HG02852 (cell line): ENCODE measurements at regions not wholly inside any gene's neighbourhood (a gene's known extent, or its start where the extent isn't known, plus 50 kb on each side); places are given as distances from the start of the nearest gene placed in this dataset.
"Not testable (repeated sequence)": the region's sequence is repeated elsewhere in the genome, so short reads cannot be mapped to it uniquely, and the experiment has no call there.

Experiments used
- ATAC-seq: cut with Tn5 transposase; IDR thresholded peaks from one replicate; pipeline ENCODE4 v1.9.1; 2021; ENCODE audit warnings: mild to moderate bottlenecking, moderate library complexity; ENCODE audit not compliant: unreplicated experiment

DNA sequence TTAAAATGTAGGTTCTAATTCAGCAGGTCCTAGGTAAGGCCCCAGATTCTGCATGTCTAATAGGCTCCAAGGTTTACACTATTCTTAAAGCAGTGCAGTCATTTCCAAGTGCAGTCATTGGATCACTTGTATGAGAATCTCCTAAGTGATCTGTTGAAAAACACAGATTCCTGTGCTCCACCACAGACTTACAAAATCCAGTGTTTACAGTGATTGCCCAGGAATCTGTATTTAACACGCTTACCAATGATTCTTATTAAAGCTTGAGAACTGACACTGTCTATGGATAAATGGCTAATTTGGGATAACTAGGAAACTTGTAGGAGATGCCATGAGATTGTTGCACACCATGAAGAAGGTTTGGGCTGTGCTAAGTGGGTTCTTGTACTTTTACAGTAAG, 104.6 kb upstream of the PLEKHG1 start:
- no peak for ATAC-seq

GRCh38 chr6:150496629-150497028, 103.1 kb upstream of the PLEKHG1 start:
- no peak for ATAC-seq

DNA sequence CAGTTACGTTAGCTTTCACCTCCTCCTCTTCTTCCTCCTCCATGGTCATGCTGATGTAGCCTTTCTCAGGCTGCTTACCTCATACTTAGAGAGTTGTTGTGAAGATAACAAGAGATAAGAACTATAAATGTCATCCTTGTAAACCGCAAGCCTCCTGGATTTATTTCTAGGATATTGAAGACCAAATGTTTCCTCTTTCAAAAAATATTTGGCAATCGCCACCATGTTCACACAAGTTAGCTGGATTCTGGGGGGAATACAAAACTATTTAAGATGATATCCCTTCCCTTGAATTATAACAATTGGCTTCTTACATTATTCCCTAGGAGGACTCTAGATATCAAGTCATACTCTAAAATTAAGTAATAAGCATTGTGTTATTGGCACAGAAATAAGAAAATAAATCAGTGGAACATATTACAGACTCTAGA, 99.8 kb upstream of the PLEKHG1 start:
- ATAC-seq = no peak

- ATAC-seq = not testable (repeated sequence)
These were observed 99.1 kb upstream of the PLEKHG1 start for GRCh38 chr6:150500568-150500967.

- ATAC-seq = no peak
These were observed 96.6 kb upstream of the PLEKHG1 start for GRCh38 chr6:150503041-150503440.

- no peak for ATAC-seq
These were observed 95.9 kb upstream of the PLEKHG1 start for GRCh38 chr6:150503586-150504339.

- not testable (repeated sequence) for ATAC-seq
These were observed 92.3 kb upstream of the PLEKHG1 start for GRCh38 chr6:150507361-150507760.

DNA sequence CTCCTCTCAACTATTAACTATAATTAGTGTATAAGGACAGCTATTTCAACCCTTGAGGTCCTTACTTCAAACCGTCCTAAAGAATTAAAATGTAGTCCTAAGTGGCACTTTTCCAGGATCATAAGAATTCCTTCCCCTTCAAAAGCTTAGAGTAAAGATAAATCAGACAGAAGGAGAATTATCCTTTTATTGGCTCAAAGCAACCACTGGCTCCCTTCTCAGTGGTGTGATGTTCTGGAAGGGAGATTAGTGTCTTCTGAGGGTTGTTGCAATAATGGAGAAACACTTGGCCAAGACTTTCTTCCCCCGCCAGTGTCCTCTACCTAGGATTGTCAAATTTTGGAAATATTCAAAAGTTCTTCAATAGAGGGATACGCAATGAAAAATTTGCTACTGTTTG, 89.1 kb upstream of the PLEKHG1 start:
- ATAC-seq = no peak

DNA sequence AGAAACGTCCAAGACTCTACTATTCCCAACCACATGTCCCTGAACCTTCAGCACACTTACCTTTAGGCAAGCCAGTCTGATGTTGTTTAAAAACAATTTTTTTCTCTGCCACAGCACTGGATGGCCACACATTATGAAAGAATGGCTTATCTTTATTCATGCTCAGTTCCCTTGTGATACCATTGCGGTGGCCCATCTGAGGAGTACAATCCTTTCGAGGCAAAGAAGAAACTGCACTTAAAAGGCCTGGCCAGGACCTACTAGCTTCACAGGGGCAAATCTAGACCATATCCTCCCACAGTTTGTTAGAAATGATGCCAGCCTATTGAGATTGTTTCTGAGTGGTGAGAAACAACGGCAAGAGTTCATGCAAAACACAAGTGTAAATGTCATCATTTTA, 88.4 kb upstream of the PLEKHG1 start:
- ATAC-seq = no peak

DNA sequence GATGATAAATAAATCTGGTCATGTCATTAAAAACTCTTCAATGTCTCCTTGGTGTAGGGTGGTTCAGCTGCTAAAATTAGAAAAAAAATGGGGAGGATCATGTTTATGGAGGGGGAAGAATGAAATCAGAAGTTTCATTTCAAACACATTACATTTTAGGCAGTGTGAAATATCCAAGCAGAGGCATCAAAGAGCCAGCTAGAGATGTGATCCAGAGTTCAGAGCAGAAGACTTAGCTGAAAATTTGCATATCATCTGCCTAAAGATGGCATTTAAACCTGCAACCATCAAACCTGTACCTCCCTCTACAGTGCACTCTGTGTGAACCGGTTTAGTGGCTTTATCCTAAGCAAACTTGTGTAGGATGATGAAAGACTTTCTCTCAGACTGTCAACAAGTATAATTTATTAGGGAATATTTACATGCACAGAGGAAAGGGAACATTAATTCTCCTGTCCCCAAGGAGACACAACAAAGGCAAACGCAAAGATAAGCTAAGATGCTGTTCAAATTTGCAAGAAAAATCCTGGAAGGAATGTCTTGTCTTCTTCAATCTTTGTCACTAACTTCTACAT, 84.8 kb upstream of the PLEKHG1 start:
- no peak for ATAC-seq

GRCh38 chr6:150516199-150516598, 83.5 kb upstream of the PLEKHG1 start:
- ATAC-seq = no peak

DNA sequence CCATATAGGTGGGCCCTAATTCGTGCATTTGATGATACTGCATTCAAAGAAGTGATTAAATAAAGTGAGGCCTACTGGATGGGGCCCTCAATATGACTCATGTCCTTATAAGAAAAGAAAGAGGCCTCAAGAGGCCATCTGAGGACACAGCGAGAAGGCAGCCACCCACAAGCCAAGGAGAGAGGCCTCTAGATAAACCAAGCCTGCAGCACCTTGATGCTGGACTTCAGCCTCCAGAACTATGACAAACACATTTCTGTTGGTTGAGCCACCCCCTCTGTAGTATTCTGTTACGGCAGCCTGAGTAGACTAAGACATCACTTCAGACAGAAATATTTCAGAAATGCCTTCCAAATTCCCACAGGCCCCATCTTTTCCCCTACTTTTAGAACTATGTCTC, 82.5 kb upstream of the PLEKHG1 start:
- no peak for ATAC-seq

DNA sequence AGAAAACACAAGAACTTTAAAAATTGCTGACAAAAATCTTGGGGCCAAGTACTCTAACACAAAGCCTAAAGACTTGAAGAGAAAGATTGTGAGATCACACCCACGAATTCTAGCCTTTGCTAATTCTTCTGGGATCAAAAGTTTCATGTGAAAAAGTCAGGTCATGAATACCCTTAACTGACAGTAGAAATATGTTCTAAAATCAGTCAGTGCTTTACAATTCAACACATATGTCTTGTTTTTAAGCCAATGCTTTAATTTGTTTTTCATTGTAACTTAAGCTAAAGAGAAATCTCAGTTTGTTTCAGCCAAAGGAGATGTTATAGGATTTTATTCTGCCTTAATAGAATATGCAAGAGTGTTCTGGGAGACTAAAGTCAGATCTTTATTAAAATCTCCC, 78.2 kb upstream of the PLEKHG1 start:
- ATAC-seq = no peak

- not testable (repeated sequence) for ATAC-seq
These were observed 76.5 kb upstream of the PLEKHG1 start for GRCh38 chr6:150523216-150523615.

DNA sequence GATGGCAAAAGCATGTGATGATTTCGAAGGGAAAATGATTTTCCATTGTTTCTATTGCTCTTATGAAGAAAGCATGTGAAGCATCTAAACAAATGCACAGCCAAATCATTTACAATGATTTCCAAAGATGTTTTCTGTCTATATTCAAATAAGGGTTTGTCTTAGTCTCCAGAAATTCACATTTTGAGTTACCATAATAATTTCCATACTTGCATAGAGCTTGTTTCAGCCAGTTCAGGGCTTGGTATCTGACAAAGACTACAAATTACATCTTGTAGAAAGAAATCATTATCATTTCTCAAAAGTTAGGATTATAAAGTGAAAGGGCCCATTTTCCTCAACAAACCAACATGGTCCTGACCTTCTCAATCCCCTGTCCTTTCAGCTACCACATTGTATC, 74.4 kb upstream of the PLEKHG1 start:
- no peak for ATAC-seq

GRCh38 chr6:150527100-150527499, 72.6 kb upstream of the PLEKHG1 start:
- no peak for ATAC-seq

DNA sequence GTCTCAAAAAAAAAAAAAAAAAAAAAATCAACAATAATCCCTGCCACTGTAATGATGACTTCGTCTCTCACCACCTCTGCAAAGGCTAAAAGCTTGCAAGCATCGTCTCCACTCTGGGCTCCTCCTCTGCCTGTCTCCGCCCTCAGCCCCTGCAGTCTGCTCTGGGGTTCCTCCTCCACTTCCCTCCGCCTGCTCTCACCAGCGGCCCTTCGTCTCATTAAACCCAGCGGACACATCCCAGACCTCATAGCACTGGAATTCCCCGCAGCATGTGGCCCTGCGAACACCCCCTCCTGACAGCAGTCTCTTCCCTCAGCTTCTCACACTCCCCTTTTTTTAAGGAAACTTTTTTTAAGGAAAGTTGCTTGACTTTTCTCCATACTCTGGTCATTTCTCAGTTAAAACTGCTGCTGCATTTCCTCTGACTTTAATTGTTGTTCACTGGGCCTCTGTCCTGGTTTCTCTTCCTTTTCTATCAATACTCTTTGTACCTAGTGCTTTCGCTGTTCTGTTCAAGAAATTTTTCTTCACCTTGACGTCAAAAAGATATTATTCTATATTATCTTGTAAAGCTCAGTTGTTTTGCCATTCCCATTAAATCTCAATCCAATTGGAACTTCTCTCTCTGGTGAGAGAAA, 70.9 kb upstream of the PLEKHG1 start:
- peak; percentile 45 for ATAC-seq

DNA sequence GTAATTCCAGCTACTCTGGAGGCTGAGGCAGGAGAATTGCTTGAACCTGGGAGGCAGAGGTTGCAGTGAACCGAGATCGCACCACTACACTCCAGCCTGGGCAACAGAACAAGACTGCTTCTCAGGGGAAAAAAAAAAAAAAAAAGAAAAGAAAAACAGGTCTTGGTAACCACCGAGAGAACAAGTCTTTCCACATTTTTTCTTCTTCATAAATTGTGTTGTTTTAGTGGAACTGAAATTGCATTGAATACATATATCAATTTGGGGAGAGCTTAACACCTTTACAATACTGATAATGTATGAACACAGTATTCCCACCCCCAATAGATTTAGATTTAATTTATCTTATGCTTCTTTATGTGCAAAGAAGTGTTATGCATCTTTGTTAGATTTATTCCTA, 70.0 kb upstream of the PLEKHG1 start:
- ATAC-seq = no peak

DNA sequence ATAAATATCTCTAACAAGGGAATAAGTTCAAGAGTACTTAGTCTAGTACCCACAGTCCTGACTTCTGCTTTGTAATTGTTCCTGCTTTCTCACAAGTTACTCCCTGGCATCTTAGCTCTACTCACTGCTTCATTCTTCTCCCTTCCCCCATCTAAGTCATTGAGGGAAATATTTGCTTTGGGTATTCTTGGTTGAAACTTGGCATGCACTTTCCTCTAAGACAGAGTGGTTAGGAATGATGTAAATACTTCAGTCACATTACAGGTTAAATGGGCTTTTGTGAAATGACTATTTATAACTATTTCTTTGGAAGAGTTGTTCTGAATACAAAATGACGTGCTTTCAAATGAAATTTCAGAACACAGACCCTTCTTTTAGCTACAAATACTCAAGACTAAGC, 67.7 kb upstream of the PLEKHG1 start:
- ATAC-seq = no peak

- ATAC-seq = no peak
These were observed 65.1 kb upstream of the PLEKHG1 start for GRCh38 chr6:150534553-150534952.

GRCh38 chr6:150535151-150535804, 64.4 kb upstream of the PLEKHG1 start:
- no peak for ATAC-seq

GRCh38 chr6:150535818-150536220, 63.9 kb upstream of the PLEKHG1 start:
- ATAC-seq = no peak
